HG03521 (cell line): ENCODE measurements at regions not wholly inside any gene's neighbourhood (a gene's known extent, or its start where the extent isn't known, plus 50 kb on each side); places are given as distances from the start of the nearest gene placed in this dataset.
"Not testable (repeated sequence)": the region's sequence is repeated elsewhere in the genome, so short reads cannot be mapped to it uniquely, and the experiment has no call there.

Experiments used
- ATAC-seq: cut with Tn5 transposase; IDR thresholded peaks from one replicate; pipeline ENCODE4 v1.9.1; 2021; ENCODE audit warnings: mild to moderate bottlenecking, moderate library complexity; ENCODE audit not compliant: unreplicated experiment

DNA sequence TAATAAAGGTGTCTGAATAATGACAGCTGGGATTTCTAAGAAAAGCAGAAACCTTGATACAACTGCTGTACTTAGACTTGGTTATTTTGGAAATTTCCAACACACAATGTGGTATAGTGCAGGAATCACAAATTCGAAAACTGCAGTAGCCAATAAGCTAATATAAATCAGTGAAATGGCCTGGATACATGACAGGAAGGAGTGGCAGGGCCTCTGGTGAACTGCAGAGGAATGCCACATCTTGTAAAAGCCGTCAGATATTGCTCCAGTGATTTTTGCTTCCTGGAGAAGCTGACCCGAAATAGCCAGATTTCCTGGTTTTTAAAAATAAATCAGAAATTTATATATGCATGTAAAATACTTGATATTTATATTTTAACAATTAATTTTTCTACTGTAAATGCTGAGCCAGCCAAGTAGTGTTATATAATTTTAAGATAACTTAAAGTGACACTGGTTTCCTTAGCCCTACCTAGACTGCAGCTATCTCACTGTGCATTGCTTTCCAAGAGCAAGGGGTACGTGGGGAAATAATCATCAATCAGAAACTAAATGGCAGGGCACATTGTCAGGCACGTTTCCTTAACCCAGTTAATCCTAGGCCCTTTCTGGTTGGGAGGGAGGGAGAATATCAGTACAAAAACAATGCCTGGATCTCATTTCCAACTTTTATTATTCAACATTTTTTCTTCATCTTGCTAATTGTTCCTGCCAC lies 182.4 kb downstream of the RASEF start:
- no peak for ATAC-seq

DNA sequence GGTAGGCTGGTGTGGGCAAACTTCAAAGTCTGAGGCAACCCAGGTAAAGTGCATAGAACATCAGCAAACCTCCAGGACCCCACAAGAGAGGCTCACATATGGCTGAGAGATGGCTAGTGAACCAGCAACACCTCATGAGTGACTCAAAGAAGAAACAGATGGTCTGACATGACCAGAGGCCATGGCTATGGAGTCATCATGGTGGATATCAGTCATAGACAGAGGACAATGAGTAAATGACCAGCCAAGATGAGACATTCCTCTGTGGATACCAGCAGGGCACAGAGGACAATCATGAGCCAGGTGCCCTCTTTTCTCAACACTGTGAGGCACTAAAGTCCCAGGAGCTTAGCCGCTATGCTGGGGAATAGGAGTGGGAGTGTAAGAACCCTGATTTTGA lies 180.8 kb downstream of the RASEF start:
- no peak for ATAC-seq

DNA sequence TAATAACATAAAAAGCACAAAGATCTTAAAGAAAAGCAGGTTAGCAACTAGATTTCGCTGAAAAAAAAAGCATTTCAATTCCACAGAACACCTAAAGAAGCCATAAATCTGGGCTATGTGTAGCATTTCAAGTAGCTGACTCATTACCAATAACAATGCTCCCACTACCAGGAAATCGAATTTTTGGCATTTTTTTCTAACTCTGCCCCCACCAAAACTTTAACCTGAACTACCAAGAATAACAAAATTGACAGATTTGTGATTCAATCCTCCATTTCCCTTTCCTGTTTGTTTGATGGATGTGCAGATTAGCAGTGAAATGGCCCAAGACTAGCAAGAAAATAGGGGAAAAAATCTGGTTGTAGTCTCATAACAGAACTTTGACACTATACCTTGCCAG lies 180.2 kb downstream of the RASEF start:
- ATAC-seq = no peak

DNA sequence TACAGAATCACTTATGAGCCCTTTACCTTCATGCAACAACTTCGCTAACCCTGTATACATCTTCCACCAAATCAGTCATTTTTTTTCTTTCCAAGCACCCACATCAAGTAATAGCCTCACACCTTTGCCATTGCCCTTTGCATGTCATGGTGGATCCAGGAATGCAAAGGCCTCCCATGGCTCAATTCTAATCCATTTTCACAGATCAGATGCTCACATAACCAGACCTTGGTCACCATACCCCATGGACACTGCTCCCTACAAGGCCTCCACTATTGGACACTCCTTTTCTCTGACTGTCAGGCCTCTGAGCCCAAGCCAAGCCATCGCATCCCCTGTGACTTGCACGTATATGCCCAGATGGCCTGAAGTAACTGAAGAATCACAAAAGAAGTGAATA lies 179.5 kb downstream of the RASEF start:
- ATAC-seq = no peak

DNA sequence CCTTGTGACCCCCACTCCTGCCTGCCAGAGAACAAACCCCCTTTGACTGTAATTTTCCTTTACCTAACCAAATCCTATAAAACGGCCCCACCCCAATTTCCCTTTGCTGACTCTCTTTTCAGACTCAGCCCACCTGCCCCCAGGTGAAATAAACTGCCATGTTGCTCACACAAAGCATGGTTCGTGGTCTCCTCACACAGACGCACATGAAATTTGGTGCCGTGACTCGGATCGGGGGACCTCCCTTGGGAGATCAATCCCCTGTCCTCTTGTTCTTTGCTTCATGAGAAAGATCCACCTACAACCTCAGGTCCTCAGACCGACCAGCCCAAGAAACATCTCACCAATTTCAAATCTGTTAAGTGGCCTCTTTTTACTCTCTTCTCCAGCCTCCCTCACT lies 179.0 kb downstream of the RASEF start:
- not testable (repeated sequence) for ATAC-seq

DNA sequence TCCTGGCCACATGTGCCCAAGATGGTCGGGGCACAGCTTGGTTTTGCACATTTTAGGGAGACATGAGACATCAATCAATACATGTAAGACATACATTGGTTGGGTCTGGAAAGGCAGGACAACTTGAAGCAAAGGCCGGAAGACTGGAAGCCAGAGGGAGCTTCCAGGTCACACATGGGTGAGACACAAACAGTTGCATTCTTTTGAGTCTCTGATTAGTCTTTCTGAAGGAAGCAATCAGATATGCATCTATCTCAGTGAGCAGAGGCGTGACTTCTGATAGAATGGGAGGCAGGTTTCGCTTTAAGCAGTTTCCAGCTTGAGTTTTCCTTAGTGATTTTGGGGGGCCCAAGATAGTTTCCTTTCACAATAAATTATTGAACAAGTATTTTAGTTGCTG lies 172.5 kb downstream of the RASEF start:
- no peak for ATAC-seq

DNA sequence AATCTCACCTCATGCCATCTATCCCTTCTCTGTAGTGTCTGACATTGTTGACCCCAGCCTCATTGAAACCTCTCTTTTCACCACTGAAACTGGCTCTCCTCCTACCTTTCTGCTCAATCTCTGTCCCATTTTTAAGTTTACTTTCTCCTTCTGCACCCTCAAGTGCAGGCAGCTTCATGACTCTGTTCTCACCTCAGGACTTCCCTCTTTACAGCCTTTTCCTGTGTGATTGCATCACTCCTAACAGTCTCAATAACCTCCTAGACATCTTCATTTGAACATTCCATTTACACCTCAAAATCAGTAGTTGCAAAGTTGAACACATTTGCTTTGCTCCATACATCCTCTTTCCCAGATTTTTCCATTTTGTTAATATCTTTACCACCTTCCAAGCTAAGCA lies 172.1 kb downstream of the RASEF start:
- no peak for ATAC-seq

DNA sequence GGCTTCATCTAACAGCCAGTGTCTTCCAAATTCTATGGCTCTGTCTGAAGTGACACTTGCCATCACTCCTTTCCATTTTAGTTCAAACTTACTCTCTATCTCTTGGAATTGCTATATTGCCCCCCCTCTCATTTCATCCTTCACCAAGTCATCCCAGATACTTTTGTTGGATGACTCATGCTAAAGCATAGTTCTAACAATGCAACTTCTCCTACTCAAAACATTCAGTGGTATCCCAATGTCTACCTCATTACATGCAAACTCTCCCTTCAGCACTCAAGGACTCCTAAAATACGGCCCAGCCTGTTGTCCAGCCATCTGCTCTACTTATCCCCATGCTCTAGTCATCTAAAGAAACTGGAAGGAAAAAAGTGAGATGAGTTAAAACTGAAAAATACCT lies 171.6 kb downstream of the RASEF start:
- no peak for ATAC-seq

DNA sequence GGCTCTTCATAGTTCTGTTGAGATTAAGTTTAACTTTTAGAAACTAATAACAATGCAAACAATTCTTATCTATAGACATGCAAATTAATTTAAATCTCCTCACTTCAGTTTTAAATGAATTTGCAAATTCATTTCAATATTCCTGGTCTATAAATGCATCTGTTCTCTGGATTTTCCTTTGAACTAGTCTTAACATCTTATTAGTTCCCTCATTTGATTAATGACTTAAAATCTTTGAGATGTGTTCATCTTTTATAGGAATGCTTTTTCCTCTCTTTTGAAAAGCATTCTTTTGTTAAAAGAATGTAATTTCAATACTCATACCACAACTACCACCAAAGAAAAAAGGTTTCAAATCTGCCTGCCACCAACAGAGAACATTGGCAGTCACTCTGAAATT lies 169.4 kb downstream of the RASEF start:
- no peak for ATAC-seq

DNA sequence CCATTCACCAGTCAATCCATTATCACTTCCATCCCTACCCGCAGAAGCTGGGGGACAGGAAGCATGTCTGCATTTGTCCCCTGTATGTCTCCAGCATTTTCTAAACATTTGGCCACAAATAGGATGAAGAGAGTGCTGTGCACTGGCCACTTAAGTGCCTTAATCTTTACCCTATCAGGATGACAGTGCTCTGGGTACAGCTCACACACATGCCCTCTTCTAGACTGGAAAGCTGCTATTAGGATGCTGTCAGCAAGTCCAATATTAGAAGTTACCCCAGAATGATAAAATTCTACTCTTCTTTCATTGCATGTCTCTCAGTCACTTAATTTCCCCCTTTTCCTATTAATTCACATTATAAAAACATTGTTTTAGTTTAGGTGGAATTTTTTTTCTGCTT lies 168.4 kb downstream of the RASEF start:
- ATAC-seq = no peak

DNA sequence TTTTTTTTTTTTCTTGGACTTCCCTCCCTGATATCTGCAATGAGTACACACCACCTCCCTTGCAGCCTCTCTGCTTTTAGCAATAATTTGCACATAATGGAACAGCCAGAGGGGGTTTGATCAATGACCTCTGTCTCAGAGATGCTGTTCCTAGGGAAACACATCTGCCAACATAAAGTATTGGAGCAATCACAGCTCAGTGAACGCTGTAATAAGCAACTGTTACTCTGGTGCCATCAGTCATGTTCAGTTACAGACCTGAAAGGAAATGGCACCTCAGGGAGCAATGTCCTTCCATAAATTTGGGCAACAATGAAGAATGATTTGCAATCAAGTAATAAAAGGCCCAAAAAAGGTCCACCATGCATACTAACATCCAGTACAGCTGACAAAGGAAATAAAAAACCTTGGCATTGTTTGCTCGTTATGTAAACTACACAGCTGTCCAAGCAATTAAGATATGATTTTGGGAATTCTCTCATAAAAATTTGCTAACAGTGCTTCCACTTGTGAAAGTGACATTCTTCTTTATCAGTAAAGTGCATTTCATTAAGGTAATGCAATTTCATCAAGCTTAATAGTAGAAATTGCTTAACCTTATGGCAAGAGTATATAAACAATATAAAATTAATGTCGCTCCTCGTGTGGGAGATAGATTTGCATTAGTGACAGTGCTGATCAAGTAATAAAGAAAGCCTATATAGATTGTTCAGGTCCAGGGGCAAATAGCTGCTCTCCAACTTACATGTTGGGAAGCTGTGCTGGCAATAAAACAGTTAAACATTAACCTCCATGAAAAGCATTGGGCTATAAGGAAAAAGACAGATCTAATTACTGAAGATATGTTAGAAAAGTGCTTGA lies 167.8 kb downstream of the RASEF start:
- no peak for ATAC-seq

DNA sequence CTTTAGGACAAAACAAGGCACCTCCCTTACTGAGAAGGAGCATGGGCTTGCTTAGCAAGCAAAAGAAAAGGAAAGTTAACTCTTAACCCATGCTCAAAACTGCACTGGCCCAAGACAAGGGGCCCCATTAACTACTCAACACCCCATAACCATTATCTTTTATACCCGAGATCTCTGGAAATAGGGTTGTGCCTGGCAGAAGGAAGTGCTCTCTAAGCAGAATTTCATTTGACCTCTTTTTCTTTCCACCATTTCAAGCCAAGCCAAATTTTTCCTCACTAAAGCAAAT lies 167.2 kb downstream of the RASEF start:
- no peak for ATAC-seq

DNA sequence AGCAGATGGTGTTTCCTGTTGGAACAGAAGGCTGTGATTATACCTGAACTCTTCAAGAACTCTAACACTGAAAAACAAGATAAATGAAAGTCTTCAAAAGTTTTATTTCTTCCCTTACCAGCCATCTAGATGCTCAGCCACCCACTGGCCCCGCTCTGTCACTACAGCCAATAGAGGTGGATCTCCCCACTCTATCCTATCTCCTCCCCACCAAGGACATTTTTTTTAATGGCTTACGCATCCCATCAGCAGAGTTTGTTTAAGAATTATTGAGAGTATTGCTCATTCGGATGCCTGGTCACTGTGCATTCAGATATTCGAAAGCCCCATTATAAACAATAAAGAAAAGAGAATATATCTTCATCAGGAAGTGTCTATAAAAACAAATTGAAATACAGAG lies 159.4 kb downstream of the RASEF start:
- no peak for ATAC-seq

DNA sequence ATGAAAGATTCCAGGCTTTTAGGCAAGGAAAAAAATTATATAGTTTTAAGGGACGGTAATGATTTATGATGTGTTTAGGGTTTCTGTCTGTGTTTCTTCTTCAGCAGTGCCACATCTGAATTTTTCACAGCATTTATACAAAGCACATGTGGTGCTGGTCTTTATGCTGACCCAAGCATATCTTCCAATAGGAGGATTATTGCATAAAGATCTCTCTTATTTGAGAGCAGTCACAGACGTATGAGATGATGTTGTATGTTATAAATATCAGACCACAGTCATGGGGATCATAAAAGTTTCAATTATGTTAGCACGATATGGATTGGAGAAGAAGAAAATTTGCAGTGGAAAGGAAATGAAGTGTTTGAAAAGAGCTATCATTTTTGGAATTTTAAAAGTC lies 150.9 kb downstream of the RASEF start:
- ATAC-seq = no peak

DNA sequence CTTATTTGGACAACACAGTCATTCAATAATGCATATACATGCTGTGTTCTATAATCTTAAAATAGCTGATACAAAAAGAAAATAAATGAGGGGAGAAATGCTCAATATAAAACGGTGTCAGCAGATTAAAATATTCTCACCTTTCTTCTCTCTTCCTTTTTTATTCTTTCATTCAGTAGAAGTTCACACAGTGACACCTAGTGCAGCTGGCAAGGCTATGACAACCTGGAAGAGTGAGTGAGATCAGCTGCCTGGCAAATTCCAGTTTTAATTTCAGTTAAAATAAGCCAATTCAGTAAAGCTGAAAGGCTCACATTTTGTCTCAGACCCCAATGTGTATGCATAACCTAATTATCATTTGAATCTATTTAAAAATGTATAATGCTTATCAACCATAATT lies 150.3 kb downstream of the RASEF start:
- no peak for ATAC-seq

DNA sequence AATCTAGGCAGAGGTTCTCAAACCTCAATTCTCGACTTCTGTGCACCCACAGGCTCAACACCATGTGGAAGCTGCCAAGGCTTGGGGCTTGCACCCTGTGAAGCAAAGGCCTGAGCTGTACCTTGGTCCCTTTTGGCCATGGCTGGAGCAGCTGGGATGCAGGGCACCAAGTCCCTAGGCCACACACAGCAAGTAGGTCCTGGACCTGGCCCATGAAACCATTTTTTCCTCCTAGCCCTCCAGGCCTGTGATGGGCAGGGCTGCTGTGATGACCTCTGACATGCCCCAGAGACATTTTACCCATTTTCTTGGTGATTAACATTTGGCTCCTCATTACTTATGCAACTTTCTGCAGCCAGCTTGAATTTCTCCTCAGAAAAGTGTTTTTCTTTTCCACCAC lies 146.7 kb downstream of the RASEF start:
- not testable (repeated sequence) for ATAC-seq

DNA sequence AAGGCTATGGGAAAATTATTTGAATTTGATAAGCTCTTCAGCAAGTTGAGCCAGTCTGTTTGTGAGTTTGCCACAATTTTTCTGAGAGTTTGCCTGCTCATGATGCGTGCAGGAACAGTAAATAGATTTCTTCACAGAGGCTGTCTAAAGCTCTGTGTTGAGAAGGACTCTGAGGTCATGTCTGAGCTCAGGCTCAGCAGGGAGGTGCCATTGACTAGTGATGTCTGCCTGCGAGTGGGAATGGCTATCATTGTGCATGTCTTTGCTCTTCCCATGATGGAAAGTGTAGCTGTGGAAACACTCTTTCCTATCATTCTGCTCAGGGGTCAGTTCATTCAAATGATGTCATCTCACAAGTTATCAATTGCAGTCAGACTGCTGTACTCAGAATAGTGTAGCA lies 142.8 kb downstream of the RASEF start:
- no peak for ATAC-seq

DNA sequence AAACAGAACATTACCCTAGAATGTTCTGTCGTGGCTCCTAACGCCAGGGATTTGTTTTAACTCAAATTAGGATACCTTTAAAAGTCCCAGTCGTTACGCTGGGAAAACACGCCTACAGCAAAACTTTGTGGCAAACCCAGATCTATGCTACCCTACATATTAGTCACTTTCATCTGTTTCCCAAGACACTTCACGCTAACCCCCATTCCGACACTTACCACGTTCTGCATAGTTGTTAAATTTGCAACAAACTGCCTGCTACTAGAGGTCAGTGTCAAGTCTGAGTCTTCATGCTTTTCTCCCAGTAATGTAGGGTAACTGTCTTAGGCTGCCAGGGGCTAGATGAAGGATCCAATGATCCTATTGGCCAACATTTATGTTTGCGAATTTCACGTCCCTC lies 140.3 kb downstream of the RASEF start:
- no peak for ATAC-seq

DNA sequence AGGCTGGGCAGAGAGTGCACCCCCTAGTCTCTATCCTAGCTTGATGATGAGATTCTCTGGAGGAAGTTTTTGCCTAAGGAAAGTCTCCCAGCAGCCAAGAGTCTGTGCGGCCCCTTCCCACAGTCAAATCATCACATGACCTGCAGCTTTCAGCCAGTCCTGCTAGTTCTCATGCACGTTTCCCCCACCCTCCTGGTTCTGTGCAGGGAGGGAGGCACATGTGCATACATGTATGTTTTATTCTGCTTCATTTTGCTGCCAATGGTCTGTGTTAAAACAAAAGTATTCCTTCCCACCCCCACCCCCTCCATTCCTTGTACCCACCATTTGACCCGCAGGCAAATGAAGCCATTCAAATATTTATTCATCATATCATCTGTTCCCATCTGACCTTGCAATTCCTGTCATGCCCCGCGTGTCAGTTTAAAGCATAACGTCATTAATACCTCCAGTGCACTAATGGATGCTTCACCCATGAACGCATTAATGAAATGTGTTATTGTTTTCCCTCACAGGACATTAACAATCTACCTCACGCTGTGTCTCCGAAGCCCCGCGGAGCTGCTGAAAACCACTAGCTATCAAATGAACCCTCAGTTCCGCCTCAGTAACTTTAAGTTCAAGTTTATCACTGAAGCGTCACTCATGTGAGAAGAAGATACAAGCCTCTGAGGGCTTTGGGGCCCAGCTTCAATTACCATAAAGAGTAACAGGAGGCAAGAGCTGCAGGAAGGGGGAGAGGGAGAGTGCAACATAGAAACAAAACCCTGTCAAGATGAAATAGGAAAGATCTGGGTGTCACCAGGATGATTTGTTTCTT lies 139.6 kb downstream of the RASEF start:
- ATAC-seq = no peak

DNA sequence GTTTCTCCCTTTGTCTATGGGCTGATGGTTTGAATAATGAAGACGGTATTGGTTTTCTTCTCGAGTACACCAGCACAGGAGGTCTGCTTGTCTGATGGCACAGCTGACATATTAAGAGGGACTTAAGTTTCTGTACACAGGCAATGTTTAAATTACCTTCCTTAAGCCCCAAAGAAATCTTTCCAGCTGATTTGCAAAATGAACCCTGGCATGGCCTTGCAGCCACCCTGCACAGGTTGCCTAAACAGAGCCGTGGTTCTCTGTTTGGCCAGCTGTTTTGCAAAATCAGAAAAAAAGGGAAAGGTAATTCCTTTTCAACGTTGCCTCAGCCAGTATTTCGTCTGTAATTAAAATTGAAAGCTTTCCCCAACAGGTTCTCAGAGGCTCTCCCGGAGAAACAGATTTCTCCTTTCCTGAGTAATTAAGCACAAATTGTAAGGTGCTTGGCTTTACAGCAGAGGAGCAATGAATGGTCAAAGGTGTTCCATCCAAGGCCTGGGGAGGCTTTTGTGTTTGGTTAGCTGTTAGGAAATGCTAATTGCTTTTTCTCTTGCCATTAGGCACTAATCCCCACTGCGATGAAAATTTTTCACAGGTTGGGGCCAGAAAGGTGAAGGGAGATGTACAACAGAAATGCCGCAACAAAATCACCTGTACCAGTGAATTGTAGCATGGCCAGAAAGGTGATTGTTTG lies 138.9 kb downstream of the RASEF start:
- ATAC-seq = no peak
